LoVo (cell line): ENCODE measurements at regions not wholly inside any gene's neighbourhood (a gene's known extent, or its start where the extent isn't known, plus 50 kb on each side); places are given as distances from the start of the nearest gene placed in this dataset.

Experiments used
- DNase-seq: peaks from one replicate; pipeline ENCODE4 v3.0.0-alpha.2; 2016; ENCODE audit warnings: low spot score

DNA sequence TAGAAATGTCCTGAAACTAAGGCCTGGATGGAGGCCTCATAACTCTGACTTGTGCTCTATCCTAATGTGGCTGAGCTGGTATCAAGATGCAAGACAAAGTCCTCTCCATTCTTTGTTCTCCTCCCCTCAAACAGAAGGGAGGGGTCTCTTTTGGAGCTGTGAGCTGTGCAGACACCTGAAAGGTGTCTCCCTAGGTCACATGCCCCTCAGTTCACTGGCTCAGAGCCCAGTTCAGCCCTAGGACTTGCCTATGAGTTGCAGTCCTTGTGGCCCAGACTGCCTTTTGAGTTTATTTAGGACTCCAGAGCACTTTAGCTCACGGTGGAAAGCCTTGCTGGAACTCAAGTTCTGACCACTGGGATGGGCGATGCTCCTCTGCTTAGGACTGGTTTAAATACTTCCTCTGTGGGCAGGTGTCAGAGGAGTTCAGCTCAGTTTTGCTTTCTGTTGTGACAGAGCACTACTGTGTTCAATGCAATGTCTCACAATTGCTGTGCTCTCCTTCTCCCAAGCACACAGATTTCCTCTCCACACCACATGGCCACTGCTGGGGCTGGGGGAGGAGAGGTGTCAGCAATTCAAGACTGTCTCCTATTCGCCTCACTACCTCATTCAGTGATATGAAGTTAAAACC is 84.8 kb upstream of the ZNF827 start:
- no peak for DNase-seq

DNA sequence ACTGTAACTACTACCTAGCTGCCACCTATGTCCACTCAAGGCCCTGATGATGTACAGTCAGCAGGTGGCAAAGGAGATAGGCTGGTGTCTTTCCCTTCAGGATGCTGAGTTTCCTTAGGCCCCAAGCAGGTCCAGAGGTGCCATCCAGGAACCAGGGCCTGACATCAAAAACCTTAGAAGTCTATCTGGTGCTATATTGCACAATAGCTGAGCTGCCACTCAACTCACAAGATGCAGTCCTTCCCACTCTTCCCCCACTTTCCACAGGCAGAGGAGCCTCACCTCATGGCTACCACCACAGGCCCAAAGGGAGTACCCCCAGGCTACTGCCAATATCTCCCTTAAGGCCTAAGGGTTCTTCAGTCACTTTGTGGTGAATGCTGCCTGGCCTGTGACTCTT is 83.9 kb upstream of the ZNF827 start:
- no peak for DNase-seq

DNA sequence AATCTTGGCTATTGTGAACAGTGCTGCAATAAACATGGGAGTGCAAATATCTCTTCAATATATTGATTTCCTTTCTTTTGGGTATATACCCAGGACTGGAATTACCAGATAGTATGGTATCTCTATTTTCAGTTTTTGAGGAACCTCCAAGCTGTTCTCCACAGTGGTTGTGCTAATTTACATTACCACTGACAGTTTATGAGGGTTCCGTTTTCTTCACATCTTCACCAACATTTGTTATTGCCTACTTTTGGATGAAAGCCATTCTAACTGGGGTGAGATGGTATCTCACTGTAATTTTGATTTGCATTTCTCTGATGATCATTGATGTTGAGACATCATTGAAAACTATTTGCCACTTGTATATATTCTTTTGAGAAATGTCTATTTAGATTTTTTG is 79.6 kb upstream of the ZNF827 start:
- DNase-seq = no peak

DNA sequence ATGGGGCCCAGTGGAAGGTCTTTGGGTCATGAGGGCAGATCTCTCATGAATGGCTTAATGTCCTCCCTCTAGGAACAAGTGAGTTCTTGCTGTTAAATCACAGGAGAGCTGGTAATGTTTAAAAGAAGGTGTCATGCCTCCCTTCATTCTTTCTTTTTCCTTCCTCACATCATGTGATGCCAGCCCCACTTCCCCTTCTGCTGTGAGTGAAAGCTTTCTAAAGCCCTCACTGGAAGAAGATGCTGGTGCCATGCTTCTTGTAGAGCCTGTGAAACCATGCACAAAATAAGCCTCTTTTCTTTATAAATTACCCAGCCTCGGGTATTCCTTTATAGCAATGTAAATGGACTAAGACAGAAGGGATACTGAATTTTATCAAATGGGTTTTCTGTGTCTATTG is 66.1 kb upstream of the ZNF827 start:
- DNase-seq = no peak

DNA sequence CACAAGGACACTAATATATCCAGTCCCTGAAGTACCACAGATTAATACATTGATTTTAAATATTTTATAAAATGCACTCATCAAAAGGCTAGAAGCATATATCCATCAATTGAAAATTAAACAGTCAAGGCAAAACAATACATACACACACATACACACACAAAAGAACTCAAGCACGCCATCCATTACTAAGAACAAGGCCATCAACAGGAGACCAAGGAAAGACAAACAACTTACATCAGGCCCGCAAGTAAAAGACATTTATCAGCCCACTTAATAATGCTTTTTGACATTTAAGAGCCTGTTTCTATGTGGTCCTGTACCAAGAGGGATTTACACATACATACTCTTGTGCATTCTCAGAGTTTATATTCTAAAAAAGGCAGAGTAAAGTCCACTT is 50.0 kb upstream of the ZNF827 start:
- DNase-seq = no peak
